Right lobe of liver (tissue), 6 donors: ENCODE measurements at regions not wholly inside any gene's neighbourhood (a gene's known extent, or its start where the extent isn't known, plus 50 kb on each side); places are given as distances from the start of the nearest gene placed in this dataset.

Experiments used
- ATAC-seq, 4 donors: fragments of 200-7000 bp; cut with Tn5 transposase; one replicate each; pipeline ENCODE4 v1.9.1; 2020; ENCODE audit warnings: mild to moderate bottlenecking in 4 of 4, moderate library complexity in 4 of 4
- DNase-seq, 3 donors: peaks; one replicate each; pipeline ENCODE4 v3.0.0-alpha.2; 2020
- H3K27ac ChIP-seq, 3 donors: fragments of 200-600 bp; one replicate each; pipeline ENCODE4 v1.8.0; 2022
- H3K27me3 ChIP-seq, 2 donors: fragments of 200-600 bp; one replicate each; pipeline ENCODE4 v1.8.0; 2022
- H3K36me3 ChIP-seq, 4 donors: fragments of 200-600 bp; sonication (generic) in 1 of 4; one replicate each; pipeline versions ENCODE4 v1.5.1 to v1.8.0; 2017 to 2022; ENCODE audit warnings: control low read depth in 1 of 4
- H3K4me1 ChIP-seq, 4 donors: fragments of 200-600 bp; sonication (generic) in 1 of 4; one replicate each; pipeline versions ENCODE4 v1.5.1 to v1.8.0; 2017 to 2022; ENCODE audit warnings: control low read depth in 1 of 4
- H3K4me3 ChIP-seq, 3 donors: fragments of 200-600 bp; one replicate each; pipeline ENCODE4 v1.8.0; 2022
- H3K9me3 ChIP-seq, 4 donors: fragments of 200-600 bp; sonication (generic) in 1 of 4; one replicate each; pipeline versions ENCODE4 v1.5.1 to v1.8.0; 2017 to 2022; ENCODE audit warnings: control low read depth in 1 of 4
- POLR2A ChIP-seq: fragments of 450-650 bp; IDR thresholded peaks from one replicate; pipeline ENCODE4 v1.6.1; 2017; ENCODE audit warnings: antibody characterized with exemption, mild to moderate bottlenecking
- WGBS: methylation state at CpG from one replicate; pipeline ENCODE4 v1.1.6; 2018; ENCODE audit warnings: low coverage, low lambda C conversion rate; ENCODE audit not compliant: insufficient coverage; ENCODE audit errors: missing lambda C conversion rate; 5-methylcytosine and 5-hydroxymethylcytosine counted together
- intact Hi-C, 2 donors: fragments of 100-400 bp; cut with DNase I; formaldehyde crosslinking; loops; one replicate each; pipeline versions ENCODE4 v1.11.2 to v1.14.1; 2022
- TF ChIP-seq, protein P1 (sequence below), 4 donors: fragments of 200-600 bp in 3 of 4; fragments of 450-650 bp in 1 of 4; IDR thresholded peaks; one replicate each; pipeline versions ENCODE4 v1.5.1 to v1.8.0; 2016 to 2022; ENCODE audit warnings: antibody characterized with exemption in 4 of 4, mild to moderate bottlenecking in 2 of 4
- donor health status: DM: no; HTN: yes; CAD: no.
- donor health status: DM: no; HTN: no; CAD: no.
- donor health status: DM: no; HTN: no; CAD: no.
- donor health status: DM: no; HTN: yes; CAD: no.
- donor health status: DM: no; HTN: yes; CAD: no.

DNA sequence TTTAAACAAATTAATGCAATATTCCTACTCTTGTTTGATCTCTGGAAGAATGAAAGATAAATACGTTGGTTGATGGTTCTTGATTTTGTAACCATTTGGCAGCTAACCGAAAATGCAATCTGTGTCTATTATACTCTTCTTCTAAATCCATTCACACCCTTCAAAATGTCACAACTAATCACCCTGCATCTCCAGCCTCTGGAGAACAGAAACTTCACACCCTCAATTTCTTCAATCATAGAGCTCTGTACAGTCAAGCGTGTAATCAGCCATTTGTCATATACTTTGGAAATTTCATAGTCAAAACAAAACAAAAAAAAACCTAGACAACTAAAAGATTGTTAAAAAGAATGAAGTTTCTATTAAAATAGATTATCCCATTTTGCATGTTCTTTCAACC, 1482.3 kb upstream of the LRRTM1 start:
- no peaks in the 10 kb centered on the region for H3K9me3 ChIP-seq
- 35% methylated on average over 3 of the region's 3 CpGs for WGBS
- TF ChIP-seq, protein P1, sequence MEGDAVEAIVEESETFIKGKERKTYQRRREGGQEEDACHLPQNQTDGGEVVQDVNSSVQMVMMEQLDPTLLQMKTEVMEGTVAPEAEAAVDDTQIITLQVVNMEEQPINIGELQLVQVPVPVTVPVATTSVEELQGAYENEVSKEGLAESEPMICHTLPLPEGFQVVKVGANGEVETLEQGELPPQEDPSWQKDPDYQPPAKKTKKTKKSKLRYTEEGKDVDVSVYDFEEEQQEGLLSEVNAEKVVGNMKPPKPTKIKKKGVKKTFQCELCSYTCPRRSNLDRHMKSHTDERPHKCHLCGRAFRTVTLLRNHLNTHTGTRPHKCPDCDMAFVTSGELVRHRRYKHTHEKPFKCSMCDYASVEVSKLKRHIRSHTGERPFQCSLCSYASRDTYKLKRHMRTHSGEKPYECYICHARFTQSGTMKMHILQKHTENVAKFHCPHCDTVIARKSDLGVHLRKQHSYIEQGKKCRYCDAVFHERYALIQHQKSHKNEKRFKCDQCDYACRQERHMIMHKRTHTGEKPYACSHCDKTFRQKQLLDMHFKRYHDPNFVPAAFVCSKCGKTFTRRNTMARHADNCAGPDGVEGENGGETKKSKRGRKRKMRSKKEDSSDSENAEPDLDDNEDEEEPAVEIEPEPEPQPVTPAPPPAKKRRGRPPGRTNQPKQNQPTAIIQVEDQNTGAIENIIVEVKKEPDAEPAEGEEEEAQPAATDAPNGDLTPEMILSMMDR (IDR thresholded peaks at IDR 0.05): no peak
- TF ChIP-seq POLR2A: no peak
- no peaks in the 10 kb centered on the region for H3K36me3 ChIP-seq
- no peaks in the 10 kb centered on the region for H3K27me3 ChIP-seq
- ATAC-seq: no peak
- no peak for DNase-seq
- H3K4me1 ChIP-seq: no peaks in the 10 kb centered on the region
- no peak overlapping the region for H3K27ac ChIP-seq
- intact Hi-C loops: no loop called here
- H3K4me3 ChIP-seq: no peak overlapping the region

DNA sequence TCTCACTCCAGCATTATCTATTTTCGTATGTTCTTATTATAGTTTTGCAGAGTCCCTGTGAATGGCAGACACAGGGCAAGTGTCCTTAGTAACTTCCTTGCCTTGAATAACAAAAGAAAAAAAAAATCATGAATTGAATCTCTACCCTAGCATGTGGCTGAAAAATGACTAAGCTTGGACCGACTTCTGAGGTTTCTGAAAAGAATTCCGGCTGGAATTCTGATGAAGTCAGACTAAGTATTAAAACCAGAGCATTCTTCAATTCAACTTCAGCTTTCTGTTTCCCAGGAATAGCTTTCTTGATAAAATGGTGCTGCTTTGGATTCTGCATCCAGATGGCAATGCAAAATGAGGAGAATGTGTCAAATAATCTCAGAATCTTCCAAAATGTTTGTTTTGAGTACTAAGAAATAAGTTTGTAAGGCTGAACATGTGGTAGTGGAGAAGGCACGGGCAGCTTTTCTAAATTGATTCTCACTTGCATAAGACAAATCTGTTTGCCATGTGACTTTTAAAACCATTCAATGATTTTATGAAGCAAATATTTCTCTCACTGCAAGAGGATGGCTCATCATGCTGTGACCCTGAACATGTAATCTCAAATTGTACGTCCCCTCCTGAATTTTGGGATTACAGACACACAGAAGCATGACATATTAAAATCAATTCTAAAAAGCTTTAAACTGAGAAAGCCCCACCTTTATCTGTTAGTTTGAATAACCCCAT, 1462.8 kb upstream of the LRRTM1 start:
- Histone ChIP-seq H3K27me3 (no peaks in the 10 kb centered on the region), H3K9me3 (no peaks in the 10 kb centered on the region), H3K36me3 (no peaks in the 10 kb centered on the region), H3K4me3 (no peak overlapping the region), H3K27ac (no peak overlapping the region), H3K4me1 (no peaks in the 10 kb centered on the region)
- DNase-seq (no peak), ATAC-seq (no peak)
- intact Hi-C loops: no loop called here
- TF ChIP-seq, protein P1 (IDR thresholded peaks at IDR 0.05): no peak
- TF ChIP-seq POLR2A: no peak
- 32% methylated on average over 5 of the region's 5 CpGs for WGBS

DNA sequence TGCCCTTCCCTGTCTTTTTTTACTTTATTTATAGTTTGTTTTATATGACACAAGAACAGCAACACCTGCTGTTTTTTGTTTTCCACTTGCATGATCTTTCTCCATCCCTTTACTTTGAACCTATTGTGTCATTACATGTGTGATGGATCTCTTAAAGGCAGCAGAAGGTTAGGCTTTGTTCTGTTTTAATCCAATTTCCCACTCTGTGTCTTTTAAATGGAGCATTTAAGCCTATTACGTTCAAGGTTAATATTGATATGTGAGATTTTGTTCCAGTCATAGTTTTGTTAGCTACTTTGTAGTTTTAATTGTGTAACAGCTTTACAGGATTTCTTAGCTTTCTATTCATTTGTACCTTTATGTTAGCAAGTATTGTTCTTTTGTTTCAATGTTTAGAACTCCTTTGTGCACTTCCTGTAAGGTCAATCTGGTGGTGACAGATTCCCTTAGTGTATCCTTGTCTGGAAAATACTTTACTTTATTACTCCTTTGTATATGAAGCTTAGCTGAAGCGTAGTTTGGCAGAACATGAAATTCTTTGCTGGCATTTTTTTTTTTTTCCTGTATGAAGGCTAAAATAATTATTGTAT, 1443.0 kb upstream of the LRRTM1 start:
- Histone ChIP-seq H3K36me3 (no peaks in the 10 kb centered on the region), H3K9me3 (no peaks in the 10 kb centered on the region), H3K4me3 (no peak overlapping the region), H3K4me1 (no peaks in the 10 kb centered on the region), H3K27me3 (no peaks in the 10 kb centered on the region), H3K27ac (no peak overlapping the region)
- WGBS: 49% methylated on average over 2 of the region's 2 CpGs
- TF ChIP-seq POLR2A: no peak
- TF ChIP-seq, protein P1 (IDR thresholded peaks at IDR 0.05): no peak
- DNase-seq (no peak), ATAC-seq (no peak)
- intact Hi-C loops: no loop called here

DNA sequence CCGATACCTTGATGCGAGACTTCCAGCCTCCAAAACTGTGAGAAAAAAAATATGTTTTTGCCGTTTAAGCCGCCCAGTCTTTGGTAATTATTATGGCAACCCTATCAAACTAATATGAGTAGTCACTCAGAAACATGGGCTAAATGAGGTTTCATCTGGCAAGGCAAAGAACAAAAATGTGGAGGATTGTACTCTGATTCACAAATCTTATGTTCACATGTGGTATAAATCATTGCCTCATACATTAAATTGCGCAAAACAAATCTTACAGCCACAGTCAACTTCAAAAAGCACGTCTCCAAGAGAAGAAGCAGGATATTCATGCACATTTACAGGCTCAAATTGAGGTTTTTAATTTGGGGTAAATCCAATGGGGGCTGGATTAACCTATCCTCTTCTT, 1435.4 kb upstream of the LRRTM1 start:
- WGBS: 72% methylated on average over 6 of the region's 6 CpGs
- Histone ChIP-seq H3K9me3 (no peaks in the 10 kb centered on the region), H3K4me3 (no peak overlapping the region), H3K36me3 (no peaks in the 10 kb centered on the region), H3K27ac (no peak overlapping the region), H3K4me1 (no peaks in the 10 kb centered on the region), H3K27me3 (no peaks in the 10 kb centered on the region)
- DNase-seq (no peak), ATAC-seq (no peak)
- TF ChIP-seq, protein P1 (IDR thresholded peaks at IDR 0.05): no peak
- no peak for TF ChIP-seq POLR2A
- intact Hi-C loops: no loop called here
